ES-I3 (cell line): ENCODE measurements at regions not wholly inside any gene's neighbourhood (a gene's known extent, or its start where the extent isn't known, plus 50 kb on each side); places are given as distances from the start of the nearest gene placed in this dataset.

Source experiments
- H3K36me3 ChIP-seq: 2 replicates; pipeline ENCODE4 v1.6.1; 2013; ENCODE audit warnings: mild to moderate bottlenecking, low read length, control low read depth, moderate library complexity; ENCODE audit not compliant: insufficient read depth
- H3K4me1 ChIP-seq: 2 replicates; pipeline ENCODE4 v1.6.1; 2013; ENCODE audit warnings: mild to moderate bottlenecking, control low read depth, low read length; ENCODE audit not compliant: insufficient read depth
- H3K9ac ChIP-seq: 2 replicates; pipeline ENCODE4 v1.6.1; 2013; ENCODE audit warnings: low read depth, mild to moderate bottlenecking, low read length, moderate library complexity
- H3K9me3 ChIP-seq: 2 replicates; pipeline ENCODE4 v1.6.1; 2013; ENCODE audit warnings: mild to moderate bottlenecking, low read length, moderate library complexity; ENCODE audit not compliant: control insufficient read depth, insufficient read depth

- Histone ChIP-seq H3K9me3 (no peaks in the 10 kb centered on the region), H3K9ac (no peak overlapping the region), H3K4me1 (no peaks in the 10 kb centered on the region), H3K36me3 (no peaks in the 10 kb centered on the region)
These were observed 633.1 kb downstream of the AJAP1 start for GRCh38 chr1:5287178-5288150.

DNA sequence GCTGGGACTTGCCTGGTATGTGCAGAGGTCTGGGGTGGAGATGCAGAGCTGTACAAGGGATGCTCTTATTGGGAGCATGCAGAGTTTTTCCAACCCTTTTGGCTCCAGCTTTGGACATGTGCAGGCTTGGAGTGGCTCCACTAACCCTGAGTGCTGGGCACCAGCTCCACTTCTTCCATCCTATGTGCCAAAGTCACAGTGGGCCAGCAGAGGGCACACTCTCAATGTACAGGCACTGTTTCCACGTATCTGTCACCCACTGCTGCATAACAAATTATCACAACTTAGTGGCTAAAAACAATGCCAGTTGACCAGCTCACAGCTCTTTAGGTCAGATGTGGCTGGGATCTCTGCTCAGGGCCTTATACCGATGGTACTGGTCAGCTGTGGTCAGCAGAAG is 631.8 kb downstream of the AJAP1 start:
- H3K9ac ChIP-seq = no peak overlapping the region
- no peaks in the 10 kb centered on the region for H3K36me3 ChIP-seq
- no peaks in the 10 kb centered on the region for H3K9me3 ChIP-seq
- no peaks in the 10 kb centered on the region for H3K4me1 ChIP-seq

DNA sequence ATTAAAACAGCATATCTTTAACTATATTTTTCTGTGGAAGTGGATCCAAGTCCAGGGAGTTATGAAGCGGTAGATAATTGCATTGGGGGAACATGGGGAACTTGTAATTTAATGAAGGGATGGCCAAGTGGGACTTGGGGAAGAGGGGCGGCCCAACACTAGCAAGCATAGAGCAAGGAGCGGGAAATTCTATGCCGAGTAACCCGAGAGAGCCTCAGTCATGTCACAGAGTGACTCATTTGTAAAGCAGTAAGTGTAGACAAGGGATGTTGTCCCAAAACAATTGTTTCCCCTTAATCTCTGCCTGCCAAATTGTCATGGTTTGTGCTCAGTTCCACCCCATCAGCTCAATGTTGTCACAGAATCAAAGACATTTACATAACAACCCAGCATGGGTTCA is 620.1 kb downstream of the AJAP1 start:
- no peak overlapping the region for H3K9ac ChIP-seq
- peaks cover 25% of the 10 kb centered on the region for H3K4me1 ChIP-seq
- H3K36me3 ChIP-seq = no peaks in the 10 kb centered on the region
- no peaks in the 10 kb centered on the region for H3K9me3 ChIP-seq

DNA sequence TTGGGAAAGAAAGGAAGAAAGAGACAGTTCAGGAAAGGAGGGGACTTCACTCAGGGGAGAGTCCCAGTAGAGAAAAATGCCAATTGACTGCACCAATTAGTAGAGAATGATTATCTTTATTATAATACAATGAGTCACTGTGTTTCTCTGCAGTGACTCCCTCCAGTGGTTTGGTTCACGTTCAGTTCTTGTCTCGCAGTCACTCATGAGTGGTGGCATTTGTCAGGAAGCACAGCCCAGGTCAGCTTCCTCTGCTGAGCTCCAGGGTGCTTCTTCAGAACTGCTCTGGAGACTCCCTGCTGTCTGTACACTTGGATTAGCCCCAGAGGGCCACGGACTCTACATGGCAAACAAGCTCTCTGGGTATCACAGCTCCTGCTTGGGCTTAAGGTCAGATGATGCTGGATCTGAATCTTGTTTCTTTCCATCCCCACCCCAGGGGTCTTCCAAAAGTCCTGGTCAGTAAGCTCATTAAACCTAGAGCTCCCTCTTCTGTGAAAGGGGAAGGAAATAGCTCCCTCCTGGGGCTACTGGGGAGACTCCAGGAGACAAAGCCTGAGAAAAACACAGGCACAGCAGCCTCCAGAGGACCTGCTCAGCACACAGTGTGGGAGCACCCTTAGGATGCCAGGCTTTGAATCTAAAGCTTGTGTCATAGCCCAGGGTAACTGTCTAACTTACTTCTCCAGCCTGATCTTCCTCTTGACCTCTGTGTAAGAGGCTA is 619.0 kb downstream of the AJAP1 start:
- Histone ChIP-seq H3K9me3 (no peaks in the 10 kb centered on the region), H3K36me3 (no peaks in the 10 kb centered on the region), H3K4me1 (peaks cover 25% of the 10 kb centered on the region), H3K9ac (no peak overlapping the region)

DNA sequence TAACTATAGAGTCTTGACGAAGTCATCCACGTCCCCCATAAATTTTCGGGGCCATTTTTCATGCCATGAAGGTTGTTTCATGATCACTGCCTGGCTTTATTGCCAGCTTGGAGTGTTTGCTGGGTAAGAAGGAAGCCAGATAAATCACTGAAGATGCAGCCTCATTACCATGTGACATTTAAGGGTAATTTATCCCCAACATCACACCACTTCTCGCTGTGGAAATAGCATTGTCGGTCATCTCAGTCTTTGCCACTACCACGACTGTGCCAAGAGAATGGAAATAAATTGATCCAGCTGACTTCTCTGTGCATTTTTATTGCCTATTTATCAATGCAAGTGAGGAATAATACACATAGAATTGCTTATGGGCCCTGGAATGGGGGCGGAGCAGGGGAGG is 617.9 kb downstream of the AJAP1 start:
- no peak overlapping the region for H3K9ac ChIP-seq
- H3K9me3 ChIP-seq = no peaks in the 10 kb centered on the region
- H3K36me3 ChIP-seq = no peaks in the 10 kb centered on the region
- H3K4me1 ChIP-seq = peaks cover 27% of the 10 kb centered on the region

DNA sequence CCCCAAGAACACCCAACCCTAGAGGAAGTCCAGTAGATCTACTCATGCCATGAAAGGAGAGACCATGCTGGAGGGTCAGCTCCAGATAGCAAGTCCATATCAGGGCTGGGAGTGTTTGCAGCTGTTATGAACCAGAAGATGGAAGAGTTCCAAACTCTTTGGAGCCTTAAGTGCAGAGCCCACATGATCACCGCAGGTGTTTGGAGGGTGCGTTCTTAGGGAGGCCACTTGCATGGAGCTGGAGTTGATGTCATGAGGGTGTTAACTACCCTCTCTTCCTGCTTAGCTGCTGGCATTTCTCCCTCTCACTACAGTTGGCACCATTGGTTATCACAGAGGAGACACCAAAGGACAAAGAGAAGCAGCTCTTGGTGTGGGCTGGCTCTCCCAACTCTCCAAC is 616.9 kb downstream of the AJAP1 start:
- Histone ChIP-seq H3K4me1 (peaks cover 27% of the 10 kb centered on the region), H3K36me3 (no peaks in the 10 kb centered on the region), H3K9ac (no peak overlapping the region), H3K9me3 (no peaks in the 10 kb centered on the region)

GRCh38 chr1:5269901-5270300 is 615.5 kb downstream of the AJAP1 start:
- Histone ChIP-seq H3K36me3 (no peaks in the 10 kb centered on the region), H3K9me3 (no peaks in the 10 kb centered on the region), H3K4me1 (peaks cover 22% of the 10 kb centered on the region), H3K9ac (no peak overlapping the region)

GRCh38 chr1:5267603-5268235 is 613.3 kb downstream of the AJAP1 start:
- Histone ChIP-seq H3K4me1 (peaks cover 3% of the 10 kb centered on the region; the same call in 1 of the 2 replicates), H3K9me3 (no peaks in the 10 kb centered on the region), H3K9ac (no peak overlapping the region)

GRCh38 chr1:5265438-5266075 is 611.1 kb downstream of the AJAP1 start:
- H3K9ac ChIP-seq = no peak overlapping the region
- no peaks in the 10 kb centered on the region for H3K36me3 ChIP-seq
- no peaks in the 10 kb centered on the region for H3K9me3 ChIP-seq
- H3K4me1 ChIP-seq = peaks cover 3% of the 10 kb centered on the region; the same call in 1 of the 2 replicates

More at GRCh38 chr1:5267603-5268235, 613.3 kb downstream of the AJAP1 start:
- no peaks in the 10 kb centered on the region for H3K36me3 ChIP-seq

- H3K9me3 ChIP-seq = 0 out of 2 replicates have a peak, but pooled peaks cover 6% of the 10 kb centered on the region
- H3K9ac ChIP-seq = no peak overlapping the region
- H3K36me3 ChIP-seq = no peaks in the 10 kb centered on the region
- peaks cover 3% of the 10 kb centered on the region; the same call in 1 of the 2 replicates for H3K4me1 ChIP-seq
These were observed 610.1 kb downstream of the AJAP1 start for GRCh38 chr1:5264476-5264875.

DNA sequence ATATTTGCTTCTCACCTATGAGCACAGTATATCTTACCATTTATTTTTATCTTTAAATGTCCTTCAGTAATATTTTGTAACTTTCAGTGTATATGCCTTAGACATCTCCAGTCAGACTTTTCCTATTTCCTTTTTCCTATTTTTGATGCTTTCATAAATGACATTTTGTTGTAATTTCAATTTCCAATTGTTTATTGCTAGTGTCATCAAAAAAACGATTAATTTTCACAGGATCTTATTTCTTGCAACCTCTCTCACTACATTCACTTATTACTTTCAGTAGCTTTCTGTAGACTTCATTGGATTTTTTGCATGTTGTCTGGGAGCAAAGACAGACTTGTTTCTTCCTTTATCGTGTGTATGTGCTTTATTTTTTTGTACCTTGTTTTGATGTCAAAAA is 602.4 kb downstream of the AJAP1 start:
- no peaks in the 10 kb centered on the region for H3K36me3 ChIP-seq

DNA sequence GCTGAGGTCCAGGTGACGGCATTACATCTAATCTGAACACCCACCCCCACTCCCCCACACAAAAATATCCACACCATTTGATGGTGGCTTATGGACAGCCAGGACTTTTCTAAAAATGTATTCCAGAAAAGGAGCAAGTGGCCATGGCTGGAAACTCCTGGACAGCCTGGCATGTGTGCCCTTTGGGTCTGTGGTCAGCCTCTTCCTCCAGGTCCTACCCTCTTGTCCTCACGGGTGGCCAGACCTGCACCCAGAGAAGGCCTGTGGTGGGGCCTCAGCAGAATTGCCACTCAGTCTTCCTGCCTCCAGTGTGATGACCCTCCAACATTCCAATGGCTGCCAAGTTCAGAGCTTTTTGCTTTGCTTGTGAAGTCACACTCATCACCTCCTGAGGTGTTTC is 600.6 kb downstream of the AJAP1 start:
- 0 out of 2 replicates have a peak, but pooled peaks cover 2% of the 10 kb centered on the region for H3K9me3 ChIP-seq
- no peaks in the 10 kb centered on the region for H3K36me3 ChIP-seq

More for the DNA sequence above, 602.4 kb downstream of the AJAP1 start:
- Histone ChIP-seq H3K9ac (no peak overlapping the region), H3K9me3 (0 out of 2 replicates have a peak, but pooled peaks cover 6% of the 10 kb centered on the region), H3K4me1 (no peaks in the 10 kb centered on the region)

DNA sequence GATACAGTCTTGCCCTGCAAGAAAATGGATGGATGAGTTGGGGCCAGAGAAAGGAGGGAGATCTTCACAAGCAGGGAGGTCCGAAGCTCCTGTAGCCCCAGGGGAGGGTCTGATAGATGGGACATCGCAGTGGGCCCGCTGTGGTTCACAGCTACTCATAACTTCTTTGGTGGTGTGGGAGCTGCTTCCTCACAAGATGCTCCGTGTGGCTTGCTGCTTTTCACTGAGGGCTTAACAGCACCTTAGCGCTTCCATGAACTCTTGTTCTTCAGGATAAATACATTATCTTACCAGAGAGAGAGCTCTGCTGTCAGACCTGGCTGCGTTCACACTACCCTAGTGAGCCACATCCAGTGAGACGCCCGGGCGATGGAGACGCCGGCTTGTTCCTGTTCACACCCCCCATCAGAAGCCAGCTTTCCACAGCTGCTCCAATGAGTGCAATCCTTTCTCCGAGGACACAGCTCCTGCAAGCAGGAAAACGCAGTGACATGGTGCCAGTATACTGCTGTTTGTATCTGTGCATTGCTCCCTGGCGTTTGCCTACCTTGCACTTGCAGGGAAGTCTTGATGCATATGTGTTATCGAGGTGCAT is 599.8 kb downstream of the AJAP1 start:
- Histone ChIP-seq H3K9ac (no peak overlapping the region), H3K36me3 (no peaks in the 10 kb centered on the region), H3K9me3 (no peaks in the 10 kb centered on the region), H3K4me1 (no peaks in the 10 kb centered on the region)

More for the DNA sequence above, 600.6 kb downstream of the AJAP1 start:
- Histone ChIP-seq H3K4me1 (no peaks in the 10 kb centered on the region), H3K9ac (no peak overlapping the region)
